Kidney (tissue), 13 donors: ENCODE measurements at regions not wholly inside any gene's neighbourhood (a gene's known extent, or its start where the extent isn't known, plus 50 kb on each side); places are given as distances from the start of the nearest gene placed in this dataset.

Experiments used
- DNase-seq, 5 donors: peaks; one replicate each; pipeline ENCODE4 v3.0.0-alpha.2; 2013 to 2020
- FAIRE-seq: peaks from 2 replicates; lab custom pipeline; 2012; peaks lifted over from hg19 to GRCh38; lab: Jason Lieb, UNC
- H3K27ac ChIP-seq, 2 donors: one replicate each; pipeline ENCODE4 v1.7.0; 2013; ENCODE audit warnings: low read depth in 2 of 2, low read length in 2 of 2, inconsistent platforms in 1 of 2
- H3K27me3 ChIP-seq: one replicate; pipeline ENCODE4 v1.7.1; 2013; ENCODE audit warnings: low read length, inconsistent platforms; ENCODE audit not compliant: control insufficient read depth, insufficient read depth
- H3K36me3 ChIP-seq, 3 donors: one replicate each; pipeline versions ENCODE4 v1.7.0 to v1.7.1; 2013; ENCODE audit warnings: low read length in 3 of 3, control low read depth in 1 of 3, inconsistent platforms in 1 of 3; ENCODE audit not compliant: insufficient read depth in 3 of 3, control insufficient read depth in 2 of 3
- H3K4me1 ChIP-seq, 3 donors: one replicate each; pipeline versions ENCODE4 v1.7.0 to v1.7.1; 2013; ENCODE audit warnings: low read length in 3 of 3, inconsistent platforms in 1 of 3, low read depth in 1 of 3; ENCODE audit not compliant: control insufficient read depth in 2 of 3, insufficient read depth in 2 of 3
- H3K4me3 ChIP-seq, 3 donors: one replicate each; pipeline versions ENCODE4 v1.7.0 to v1.8.1; 2013; ENCODE audit warnings: low read length in 3 of 3, control low read depth in 1 of 3, inconsistent platforms in 1 of 3
- H3K9ac ChIP-seq, 3 donors: one replicate each; pipeline versions ENCODE4 v1.7.0 to v1.7.1; 2013; ENCODE audit warnings: low read length in 3 of 3, control low read depth in 1 of 3, inconsistent platforms in 1 of 3
- H3K9me3 ChIP-seq, 3 donors: one replicate each; pipeline versions ENCODE4 v1.7.0 to v1.7.1; 2013; ENCODE audit warnings: low read length in 3 of 3, control low read depth in 1 of 3, inconsistent platforms in 1 of 3; ENCODE audit not compliant: control insufficient read depth in 2 of 3, insufficient read depth in 1 of 3
- intact Hi-C: fragments of 100-400 bp; cut with DNase I; formaldehyde crosslinking; loops from one replicate; pipeline ENCODE4 v1.11.1; 2022
- TF ChIP-seq, protein P1 (sequence below): IDR thresholded peaks from 3 replicates; pipeline ENCODE4 v1.5.1; 2012; ENCODE audit warnings: mild to moderate bottlenecking, moderate library complexity, borderline replicate concordance; ENCODE audit not compliant: insufficient read depth; ENCODE audit errors: extremely low read depth
- donor health status: control.
- donor health status: control.
- donor health status: control.
- donor health status: control.
- donor health status: control.
- donor health status: DM: yes; HTN: yes; CAD: no.
- donor health status: Normal renal cell carcinoma (clear cell type).

DNA sequence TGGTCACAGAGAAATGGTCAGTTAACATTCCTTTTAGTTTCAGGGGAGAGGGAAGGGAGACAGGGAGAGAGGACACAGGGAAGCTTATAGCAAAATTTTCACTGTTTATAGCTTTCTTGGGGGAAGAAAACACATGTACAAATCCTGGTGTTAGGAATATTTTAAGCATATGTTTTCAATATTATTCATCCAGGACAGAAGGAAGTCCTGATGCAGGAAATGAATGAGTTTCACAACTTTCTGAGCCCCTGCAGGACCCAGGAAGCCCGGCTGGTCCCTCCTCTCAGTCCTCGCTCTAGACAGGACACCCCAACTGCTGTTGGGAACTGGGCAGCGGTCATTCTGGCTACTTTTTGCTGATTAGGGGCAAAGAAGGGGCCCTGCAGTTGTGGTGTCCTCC lies 71.1 kb upstream of the ZDHHC17 start:
- no peaks in the 10 kb centered on the region for H3K4me1 ChIP-seq
- TF ChIP-seq, protein P1, sequence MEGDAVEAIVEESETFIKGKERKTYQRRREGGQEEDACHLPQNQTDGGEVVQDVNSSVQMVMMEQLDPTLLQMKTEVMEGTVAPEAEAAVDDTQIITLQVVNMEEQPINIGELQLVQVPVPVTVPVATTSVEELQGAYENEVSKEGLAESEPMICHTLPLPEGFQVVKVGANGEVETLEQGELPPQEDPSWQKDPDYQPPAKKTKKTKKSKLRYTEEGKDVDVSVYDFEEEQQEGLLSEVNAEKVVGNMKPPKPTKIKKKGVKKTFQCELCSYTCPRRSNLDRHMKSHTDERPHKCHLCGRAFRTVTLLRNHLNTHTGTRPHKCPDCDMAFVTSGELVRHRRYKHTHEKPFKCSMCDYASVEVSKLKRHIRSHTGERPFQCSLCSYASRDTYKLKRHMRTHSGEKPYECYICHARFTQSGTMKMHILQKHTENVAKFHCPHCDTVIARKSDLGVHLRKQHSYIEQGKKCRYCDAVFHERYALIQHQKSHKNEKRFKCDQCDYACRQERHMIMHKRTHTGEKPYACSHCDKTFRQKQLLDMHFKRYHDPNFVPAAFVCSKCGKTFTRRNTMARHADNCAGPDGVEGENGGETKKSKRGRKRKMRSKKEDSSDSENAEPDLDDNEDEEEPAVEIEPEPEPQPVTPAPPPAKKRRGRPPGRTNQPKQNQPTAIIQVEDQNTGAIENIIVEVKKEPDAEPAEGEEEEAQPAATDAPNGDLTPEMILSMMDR, result no peak

DNA sequence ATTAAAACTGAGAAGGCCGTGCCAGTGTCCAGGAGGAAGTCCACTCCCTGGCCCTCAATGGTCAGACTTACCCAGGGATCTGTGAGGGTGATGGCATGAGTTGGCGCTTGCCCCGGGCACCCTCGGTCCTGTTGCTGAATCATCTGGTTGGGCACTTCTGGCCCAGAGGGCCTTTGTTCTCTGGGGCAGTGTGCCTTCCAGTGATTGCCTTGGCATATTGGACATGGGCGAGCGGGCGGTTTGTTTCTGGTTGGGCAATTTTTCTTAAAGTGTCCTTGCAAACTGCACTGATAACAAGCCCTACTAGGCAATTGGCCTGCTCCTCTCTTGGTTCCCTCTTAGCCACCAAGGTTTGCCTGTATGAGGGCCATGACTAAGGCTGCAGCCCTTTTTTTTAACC lies 69.5 kb upstream of the ZDHHC17 start:
- no peak for FAIRE-seq
- no peaks in the 10 kb centered on the region for H3K9me3 ChIP-seq
- DNase-seq, result no peak
- no peaks in the 10 kb centered on the region for H3K36me3 ChIP-seq
- H3K27me3 ChIP-seq, result no peaks in the 10 kb centered on the region
- no peaks in the 10 kb centered on the region for H3K4me1 ChIP-seq
- intact Hi-C loops, result no loop called here
- TF ChIP-seq, protein P1, result no peak
- no peak overlapping the region for H3K4me3 ChIP-seq
- H3K9ac ChIP-seq, result no peak overlapping the region
- no peak overlapping the region for H3K27ac ChIP-seq

More for the DNA sequence above, 71.1 kb upstream of the ZDHHC17 start:
- H3K9me3 ChIP-seq, result no peaks in the 10 kb centered on the region
- intact Hi-C loops, result no loop called here
- no peaks in the 10 kb centered on the region for H3K27me3 ChIP-seq
- H3K36me3 ChIP-seq, result no peaks in the 10 kb centered on the region
- H3K4me3 ChIP-seq, result no peak overlapping the region
- H3K9ac ChIP-seq, result no peak overlapping the region
- DNase-seq (no peak), FAIRE-seq (no peak)
- H3K27ac ChIP-seq, result no peak overlapping the region

DNA sequence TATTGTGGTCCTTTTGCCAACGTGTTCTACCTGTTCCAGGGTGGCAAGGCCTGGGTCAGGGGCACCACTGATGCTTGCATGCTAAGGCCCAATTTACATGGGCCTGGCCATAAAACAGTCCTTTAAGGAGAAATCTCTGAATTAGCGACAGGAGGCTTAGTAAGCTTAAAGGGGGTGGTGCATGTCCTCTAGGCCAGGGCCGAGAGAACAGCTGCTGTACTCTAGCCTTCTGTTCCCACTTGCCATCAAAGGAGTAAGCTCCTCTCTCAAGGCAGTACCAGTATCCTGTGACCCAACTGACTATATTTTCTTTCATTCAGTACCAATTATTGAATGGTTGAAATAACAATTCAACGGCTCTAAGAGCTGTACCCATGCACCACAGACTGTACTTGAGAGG lies 67.7 kb upstream of the ZDHHC17 start:
- FAIRE-seq, result no peak

More for the DNA sequence above, 67.7 kb upstream of the ZDHHC17 start:
- Histone ChIP-seq H3K36me3 (no peaks in the 10 kb centered on the region), H3K4me3 (no peak overlapping the region), H3K9me3 (no peaks in the 10 kb centered on the region), H3K27me3 (no peaks in the 10 kb centered on the region), H3K9ac (no peak overlapping the region), H3K27ac (no peak overlapping the region), H3K4me1 (no peaks in the 10 kb centered on the region)
- no peak for DNase-seq
- TF ChIP-seq, protein P1, result no peak
- intact Hi-C loops, result no loop called here
